ENCODE measurements at regions not wholly inside any gene's neighbourhood (a gene's known extent, or its start where the extent isn't known, plus 50 kb on each side); places are given as distances from the start of the nearest gene placed in this dataset.

DNA sequence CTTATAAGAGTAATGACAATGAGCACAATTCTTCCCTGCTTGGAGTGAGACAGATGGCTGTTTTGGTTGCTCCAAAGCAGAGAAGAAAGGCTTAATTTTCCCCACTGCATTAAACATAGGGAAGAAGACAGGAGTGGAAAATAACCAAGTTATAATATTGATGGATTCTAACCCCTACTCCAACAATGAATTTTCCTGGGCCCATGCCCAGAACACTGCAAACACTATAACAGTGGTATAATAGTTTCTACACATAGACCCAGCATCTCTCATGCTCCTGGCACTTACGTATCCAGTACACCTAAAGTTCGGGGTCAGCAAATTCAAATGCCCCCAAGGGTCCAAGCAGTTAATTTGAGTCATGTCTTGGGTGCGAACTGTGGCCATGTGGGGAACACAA lies 613.4 kb downstream of the PLCL1 start:
- TF ChIP-seq CREB1 (IDR thresholded peaks at IDR 0.05; ENCODE audit: low read depth), result no peak
- no peak for TF ChIP-seq EP300 (IDR thresholded peaks at IDR 0.05; ENCODE audit: borderline replicate concordance)
- TF ChIP-seq ZBTB7A (IDR thresholded peaks at IDR 0.05; ENCODE audit: low read depth), result no peak

Data from Ishikawa (cell line).